Sigmoid colon (tissue), 4 donors: ENCODE measurements at regions not wholly inside any gene's neighbourhood (a gene's known extent, or its start where the extent isn't known, plus 50 kb on each side); places are given as distances from the start of the nearest gene placed in this dataset.

Source experiments
- CTCF ChIP-seq, 4 experiments: fragments of 450-650 bp in 3 of 4; fragments of 200-600 bp in 1 of 4; IDR thresholded peaks; one replicate each; pipeline ENCODE4 v1.5.1; 2016 to 2019; ENCODE audit warnings: antibody characterized with exemption in 4 of 4, mild to moderate bottlenecking in 3 of 4, moderate library complexity in 2 of 4
- EP300 ChIP-seq, 4 donors: sonication (generic); formaldehyde crosslinking; IDR thresholded peaks; one replicate each; pipeline ENCODE4 v1.6.1; 2017; ENCODE audit warnings: antibody characterized with exemption in 4 of 4
- POLR2A ChIP-seq, 2 donors: fragments of 450-650 bp; IDR thresholded peaks; one replicate each; pipeline ENCODE4 v1.6.1; 2016; ENCODE audit warnings: antibody characterized with exemption in 2 of 2, mild to moderate bottlenecking in 2 of 2, moderate library complexity in 2 of 2
- POLR2AphosphoS5 ChIP-seq, 4 donors: sonication (generic); formaldehyde crosslinking; IDR thresholded peaks; one replicate each; pipeline ENCODE4 v1.6.1; 2017; ENCODE audit warnings: antibody characterized with exemption in 4 of 4

DNA sequence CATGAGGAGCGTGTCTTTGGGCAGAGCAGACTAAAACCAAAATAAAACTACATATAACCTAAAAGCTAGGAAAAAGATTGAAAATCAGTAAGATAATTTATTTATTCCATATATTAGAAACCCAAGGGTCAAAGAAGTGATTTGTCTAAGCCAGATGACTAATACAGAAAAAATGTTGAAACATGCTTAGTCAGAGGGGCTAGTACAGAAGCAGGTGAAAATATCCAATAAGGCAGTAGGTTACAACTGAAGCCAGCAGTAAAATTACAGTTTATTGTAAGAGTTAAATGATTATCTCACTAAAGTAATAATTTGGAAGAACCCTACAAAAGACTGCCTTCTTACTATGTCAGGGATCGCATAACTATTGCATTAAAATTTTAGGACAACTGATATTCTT, 1190.9 kb upstream of the PRMT6 start:
- TF ChIP-seq CTCF (IDR thresholded peaks at IDR 0.05) = no peak
- TF ChIP-seq EP300 (IDR thresholded peaks at IDR 0.05) = no peak
- no peak for TF ChIP-seq POLR2AphosphoS5 (IDR thresholded peaks at IDR 0.05)
- TF ChIP-seq POLR2A (IDR thresholded peaks at IDR 0.05) = no peak
